ENCODE measurements at regions not wholly inside any gene's neighbourhood (a gene's known extent, or its start where the extent isn't known, plus 50 kb on each side); places are given as distances from the start of the nearest gene placed in this dataset.

DNA sequence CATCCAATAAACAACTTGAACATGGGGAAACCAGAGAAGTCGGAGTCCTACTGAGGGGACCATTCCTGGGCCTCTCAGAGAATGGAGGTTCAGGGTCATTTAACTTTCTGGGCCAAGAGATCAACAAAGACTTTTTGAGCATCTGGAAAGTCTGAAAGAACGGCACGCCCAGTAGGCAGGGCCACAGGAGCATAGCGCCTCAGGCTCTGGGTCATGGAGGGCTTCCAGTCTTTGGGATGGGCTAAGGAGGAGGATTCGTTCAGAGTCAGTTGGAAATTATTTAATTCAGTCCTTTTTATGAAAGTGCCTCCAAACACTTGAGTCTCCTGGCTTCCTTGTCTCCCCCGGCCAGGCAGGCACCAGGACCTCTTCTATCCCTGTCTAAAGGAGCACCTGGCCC, 101.1 kb upstream of the GLI2 start:
- Histone ChIP-seq H3K79me2 (ENCODE audit: insufficient read depth, low read length) (no peaks in the 10 kb centered on the region), H3K4me2 (ENCODE audit: low read length) (no peak overlapping the region), H3K36me3 (ENCODE audit: insufficient read depth, low read length) (no peaks in the 10 kb centered on the region), H3K9me3 (ENCODE audit: insufficient read depth, low read depth, low read length) (no peaks in the 10 kb centered on the region), H3K27ac (ENCODE audit: low read depth, low read length) (no peak overlapping the region), H4K20me1 (ENCODE audit: insufficient read depth, low read length) (no peaks in the 10 kb centered on the region), H3K4me1 (ENCODE audit: insufficient read depth, low read length) (no peaks in the 10 kb centered on the region), H3K27me3 (ENCODE audit: insufficient read depth, low read length) (peaks cover 19% of the 10 kb centered on the region), H2AFZ (ENCODE audit: low read depth, low read length) (no peak overlapping the region), H3K4me3 (ENCODE audit: insufficient read depth, low read depth, low read length) (no peak overlapping the region), H3K9ac (ENCODE audit: low read length) (no peak overlapping the region)
- DNase-seq (ENCODE audit: low read depth), result no peak
- FAIRE-seq, result no peak
- H3K27me3 Mint-ChIP-seq (ENCODE audit: low read depth, unreplicated experiment), result peaks cover 57% of the 10 kb centered on the region
- H3K4me1 Mint-ChIP-seq (ENCODE audit: low read depth, unreplicated experiment), result peaks cover 6% of the 10 kb centered on the region
- H3K27ac Mint-ChIP-seq (ENCODE audit: unreplicated experiment), result no peak overlapping the region
- TF ChIP-seq EZH2 (IDR thresholded peaks at IDR 0.05; ENCODE audit: insufficient read depth, low read length), result no peak
- TF ChIP-seq, protein P1, sequence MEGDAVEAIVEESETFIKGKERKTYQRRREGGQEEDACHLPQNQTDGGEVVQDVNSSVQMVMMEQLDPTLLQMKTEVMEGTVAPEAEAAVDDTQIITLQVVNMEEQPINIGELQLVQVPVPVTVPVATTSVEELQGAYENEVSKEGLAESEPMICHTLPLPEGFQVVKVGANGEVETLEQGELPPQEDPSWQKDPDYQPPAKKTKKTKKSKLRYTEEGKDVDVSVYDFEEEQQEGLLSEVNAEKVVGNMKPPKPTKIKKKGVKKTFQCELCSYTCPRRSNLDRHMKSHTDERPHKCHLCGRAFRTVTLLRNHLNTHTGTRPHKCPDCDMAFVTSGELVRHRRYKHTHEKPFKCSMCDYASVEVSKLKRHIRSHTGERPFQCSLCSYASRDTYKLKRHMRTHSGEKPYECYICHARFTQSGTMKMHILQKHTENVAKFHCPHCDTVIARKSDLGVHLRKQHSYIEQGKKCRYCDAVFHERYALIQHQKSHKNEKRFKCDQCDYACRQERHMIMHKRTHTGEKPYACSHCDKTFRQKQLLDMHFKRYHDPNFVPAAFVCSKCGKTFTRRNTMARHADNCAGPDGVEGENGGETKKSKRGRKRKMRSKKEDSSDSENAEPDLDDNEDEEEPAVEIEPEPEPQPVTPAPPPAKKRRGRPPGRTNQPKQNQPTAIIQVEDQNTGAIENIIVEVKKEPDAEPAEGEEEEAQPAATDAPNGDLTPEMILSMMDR (IDR thresholded peaks at IDR 0.05; ENCODE audit: insufficient read depth, low read depth, low read length), result no peak
- H3K4me3 Mint-ChIP-seq (ENCODE audit: unreplicated experiment), result no peak overlapping the region
- peaks cover 3% of the 10 kb centered on the region for H3K36me3 Mint-ChIP-seq (ENCODE audit: low read depth, unreplicated experiment)
- peaks cover 2% of the 10 kb centered on the region for H3K9me3 Mint-ChIP-seq (ENCODE audit: unreplicated experiment)

DNA sequence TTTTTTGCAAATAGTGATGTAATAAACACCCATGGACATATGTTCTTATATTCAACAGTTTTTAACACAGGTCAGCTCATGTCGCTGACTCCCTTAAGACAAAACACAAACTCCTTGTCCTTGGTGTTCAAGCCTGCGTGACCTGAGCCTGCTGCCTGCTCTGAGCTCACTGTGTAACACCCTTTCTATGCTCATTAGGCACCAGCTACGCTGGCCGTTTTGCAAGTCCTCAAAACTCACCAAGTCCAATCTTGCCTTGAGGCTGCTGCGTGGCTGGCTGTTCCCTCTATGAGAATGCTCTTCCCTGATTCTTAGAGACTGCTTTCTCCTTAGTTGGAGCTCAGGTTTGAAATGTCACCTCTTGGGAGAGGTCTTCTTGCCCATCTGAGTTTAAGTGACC, 100.5 kb upstream of the GLI2 start:
- Histone ChIP-seq H3K36me3 (ENCODE audit: insufficient read depth, low read length) (no peaks in the 10 kb centered on the region), H3K79me2 (ENCODE audit: insufficient read depth, low read length) (no peaks in the 10 kb centered on the region), H2AFZ (ENCODE audit: low read depth, low read length) (no peak overlapping the region), H3K4me1 (ENCODE audit: insufficient read depth, low read length) (no peaks in the 10 kb centered on the region), H3K27ac (ENCODE audit: low read depth, low read length) (no peak overlapping the region), H4K20me1 (ENCODE audit: insufficient read depth, low read length) (no peaks in the 10 kb centered on the region), H3K4me3 (ENCODE audit: insufficient read depth, low read depth, low read length) (no peak overlapping the region), H3K4me2 (ENCODE audit: low read length) (no peak overlapping the region), H3K9me3 (ENCODE audit: insufficient read depth, low read depth, low read length) (no peaks in the 10 kb centered on the region), H3K27me3 (ENCODE audit: insufficient read depth, low read length) (peaks cover 19% of the 10 kb centered on the region), H3K9ac (ENCODE audit: low read length) (no peak overlapping the region)
- H3K36me3 Mint-ChIP-seq (ENCODE audit: low read depth, unreplicated experiment), result peaks cover 3% of the 10 kb centered on the region
- H3K27ac Mint-ChIP-seq (ENCODE audit: unreplicated experiment), result no peak overlapping the region
- DNase-seq (ENCODE audit: low read depth) (no peak), FAIRE-seq (no peak)
- H3K27me3 Mint-ChIP-seq (ENCODE audit: low read depth, unreplicated experiment), result peaks cover 52% of the 10 kb centered on the region
- TF ChIP-seq, protein P1 (IDR thresholded peaks at IDR 0.05; ENCODE audit: insufficient read depth, low read depth, low read length), result no peak
- no peak for TF ChIP-seq EZH2 (IDR thresholded peaks at IDR 0.05; ENCODE audit: insufficient read depth, low read length)
- H3K4me1 Mint-ChIP-seq (ENCODE audit: low read depth, unreplicated experiment), result peaks cover 6% of the 10 kb centered on the region
- H3K9me3 Mint-ChIP-seq (ENCODE audit: unreplicated experiment), result peaks cover 2% of the 10 kb centered on the region
- no peak overlapping the region for H3K4me3 Mint-ChIP-seq (ENCODE audit: unreplicated experiment)

DNA sequence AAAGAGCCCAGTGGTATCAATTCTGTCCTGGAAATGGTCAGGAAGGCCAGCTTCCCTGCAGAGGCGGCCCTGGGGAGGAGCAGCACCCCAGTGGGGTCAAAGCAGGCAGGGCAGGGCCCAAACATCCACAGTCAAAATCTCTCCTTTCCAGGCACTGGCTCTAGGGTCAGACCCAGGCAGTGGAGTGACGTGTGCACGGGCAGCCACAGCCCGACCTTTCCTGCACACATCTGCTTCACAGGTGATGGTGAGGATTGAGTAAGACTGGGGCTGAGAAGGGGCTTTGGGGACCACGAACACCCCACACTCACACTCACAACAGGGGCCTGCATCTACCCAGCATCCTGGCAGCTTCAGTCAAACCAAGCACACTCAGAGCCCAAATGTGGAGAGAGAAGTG, 97.8 kb upstream of the GLI2 start:
- H3K4me1 Mint-ChIP-seq (ENCODE audit: low read depth, unreplicated experiment), result no peaks in the 10 kb centered on the region

More for the DNA sequence above, 97.8 kb upstream of the GLI2 start:
- Histone ChIP-seq H3K9ac (ENCODE audit: low read length) (no peak overlapping the region), H4K20me1 (ENCODE audit: insufficient read depth, low read length) (no peaks in the 10 kb centered on the region), H3K36me3 (ENCODE audit: insufficient read depth, low read length) (no peaks in the 10 kb centered on the region), H3K27ac (ENCODE audit: low read depth, low read length) (no peak overlapping the region), H3K9me3 (ENCODE audit: insufficient read depth, low read depth, low read length) (no peaks in the 10 kb centered on the region), H3K4me2 (ENCODE audit: low read length) (no peak overlapping the region), H3K27me3 (ENCODE audit: insufficient read depth, low read length) (peaks cover 25% of the 10 kb centered on the region), H3K4me3 (ENCODE audit: insufficient read depth, low read depth, low read length) (no peak overlapping the region), H3K4me1 (ENCODE audit: insufficient read depth, low read length) (no peaks in the 10 kb centered on the region), H3K79me2 (ENCODE audit: insufficient read depth, low read length) (no peaks in the 10 kb centered on the region), H2AFZ (ENCODE audit: low read depth, low read length) (no peak overlapping the region)
- Mint-ChIP-seq H3K27me3 (ENCODE audit: low read depth, unreplicated experiment) (peaks cover 51% of the 10 kb centered on the region), H3K9me3 (ENCODE audit: unreplicated experiment) (peaks cover 6% of the 10 kb centered on the region), H3K36me3 (ENCODE audit: low read depth, unreplicated experiment) (peaks cover 3% of the 10 kb centered on the region), H3K4me3 (ENCODE audit: unreplicated experiment) (no peak overlapping the region), H3K27ac (ENCODE audit: unreplicated experiment) (no peak overlapping the region)
- FAIRE-seq (no peak), DNase-seq (ENCODE audit: low read depth) (no peak)
- TF ChIP-seq EZH2 (IDR thresholded peaks at IDR 0.05; ENCODE audit: insufficient read depth, low read length), result no peak
- TF ChIP-seq, protein P1 (IDR thresholded peaks at IDR 0.05; ENCODE audit: insufficient read depth, low read depth, low read length), result no peak

Data from astrocyte (in vitro differentiated cells and primary cell).